ENCODE measurements at regions not wholly inside any gene's neighbourhood (a gene's known extent, or its start where the extent isn't known, plus 50 kb on each side); places are given as distances from the start of the nearest gene placed in this dataset.
A peak's percentile ranks its signal among the peaks of the same experiment; 100 is the strongest.

- intact Hi-C loops (cut with DNase I) = loop anchor here (5.0 kb wide), 2 partner anchors 34 to 61 kb away; no protein-coding TSS in a partner anchor
- peak in 6 of 10 donors; percentile 6 to 55 (median 30) for DNase-seq
Measured at GRCh38 chr22:46072981-46073682, 77.2 kb upstream of the PPARA start.

DNA sequence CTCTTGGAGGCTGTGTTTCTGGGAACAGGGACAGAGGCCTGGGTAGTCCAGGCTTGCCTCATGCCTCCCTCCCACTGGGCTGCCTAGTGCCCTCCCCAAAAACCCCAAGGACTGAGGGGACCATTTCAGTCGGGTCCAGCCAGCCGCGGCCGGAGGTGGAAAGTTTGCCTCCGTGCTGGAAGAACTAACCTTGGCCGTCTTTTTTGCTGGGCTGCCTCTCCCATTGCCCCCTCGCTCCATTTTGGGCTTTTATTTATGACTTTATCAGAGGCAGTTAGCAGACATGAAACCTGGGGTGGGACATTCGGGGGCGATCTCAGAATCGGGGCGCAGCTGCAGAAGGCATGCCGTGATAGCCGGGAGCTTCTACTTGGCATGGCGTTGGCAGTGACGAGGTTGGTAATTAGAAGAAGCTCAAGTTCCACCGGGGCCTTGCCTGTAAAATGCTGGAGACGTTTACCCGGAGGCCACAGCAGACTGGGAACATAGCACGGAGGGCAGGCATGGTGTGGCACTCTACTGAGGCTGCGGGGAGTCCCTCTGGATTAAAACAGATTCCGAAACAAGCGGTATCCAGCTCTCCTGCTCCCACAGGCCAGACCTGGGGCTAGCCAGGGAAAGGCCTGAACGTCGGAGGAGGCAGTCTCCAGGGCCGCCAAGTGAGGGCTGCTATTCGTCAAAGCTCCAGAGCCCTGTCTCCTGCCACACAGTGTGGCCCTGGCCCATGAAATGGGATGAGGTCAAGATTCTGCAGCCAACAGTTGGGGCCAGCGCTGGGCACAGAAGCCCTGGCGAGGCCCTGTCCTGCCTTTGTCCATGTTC is 76.4 kb upstream of the PPARA start:
- intact Hi-C loops (cut with DNase I) = loop anchor here (5.0 kb wide), 2 partner anchors 33 to 62 kb away; no protein-coding TSS in a partner anchor
- DNase-seq = peak in 9 of 10 donors; percentile 35 to 91 (median 58)

DNA sequence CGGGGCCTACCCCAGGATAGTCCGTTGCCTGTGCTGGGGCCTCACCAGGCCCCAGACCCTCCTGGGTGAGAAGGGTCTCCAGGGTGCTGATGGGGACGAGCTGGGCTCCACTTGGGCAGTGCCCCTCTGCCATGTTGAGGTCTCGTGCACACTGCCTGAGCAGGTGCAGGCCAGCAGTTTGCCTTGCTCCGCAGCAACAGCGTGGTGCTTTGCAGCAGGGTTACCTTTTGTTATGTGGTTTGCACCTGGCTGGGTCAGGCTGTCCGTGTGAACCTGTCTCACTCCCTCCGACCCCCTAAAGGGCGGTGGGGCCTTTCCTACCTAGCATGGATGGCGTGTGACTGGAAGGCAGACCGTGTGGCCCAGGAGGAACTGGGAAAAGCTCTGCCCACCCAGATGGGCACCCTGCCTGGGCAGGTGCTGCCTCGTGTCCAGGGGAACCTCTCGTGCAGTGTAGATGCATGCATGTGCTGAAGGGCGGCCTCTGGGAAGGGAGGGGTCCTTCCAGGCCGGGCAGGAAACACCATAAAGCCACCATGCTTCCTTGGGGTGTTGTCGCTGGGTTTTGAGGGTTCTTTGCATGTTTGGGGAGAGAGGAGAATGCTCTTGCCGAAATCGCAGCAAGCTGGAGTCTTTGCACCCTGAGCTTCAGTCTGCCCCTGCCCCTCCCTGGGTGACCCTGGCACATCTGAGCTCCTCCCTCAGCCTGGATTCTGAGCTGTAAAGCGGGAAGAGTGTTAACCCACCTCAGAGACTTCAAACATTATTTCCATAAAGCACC is 75.4 kb upstream of the PPARA start:
- intact Hi-C loops (cut with DNase I) = loop anchor here (5.0 kb wide), 2 partner anchors 32 to 63 kb away; no protein-coding TSS in a partner anchor
- peak; percentile 6 to 77 (median 18) for DNase-seq

DNA sequence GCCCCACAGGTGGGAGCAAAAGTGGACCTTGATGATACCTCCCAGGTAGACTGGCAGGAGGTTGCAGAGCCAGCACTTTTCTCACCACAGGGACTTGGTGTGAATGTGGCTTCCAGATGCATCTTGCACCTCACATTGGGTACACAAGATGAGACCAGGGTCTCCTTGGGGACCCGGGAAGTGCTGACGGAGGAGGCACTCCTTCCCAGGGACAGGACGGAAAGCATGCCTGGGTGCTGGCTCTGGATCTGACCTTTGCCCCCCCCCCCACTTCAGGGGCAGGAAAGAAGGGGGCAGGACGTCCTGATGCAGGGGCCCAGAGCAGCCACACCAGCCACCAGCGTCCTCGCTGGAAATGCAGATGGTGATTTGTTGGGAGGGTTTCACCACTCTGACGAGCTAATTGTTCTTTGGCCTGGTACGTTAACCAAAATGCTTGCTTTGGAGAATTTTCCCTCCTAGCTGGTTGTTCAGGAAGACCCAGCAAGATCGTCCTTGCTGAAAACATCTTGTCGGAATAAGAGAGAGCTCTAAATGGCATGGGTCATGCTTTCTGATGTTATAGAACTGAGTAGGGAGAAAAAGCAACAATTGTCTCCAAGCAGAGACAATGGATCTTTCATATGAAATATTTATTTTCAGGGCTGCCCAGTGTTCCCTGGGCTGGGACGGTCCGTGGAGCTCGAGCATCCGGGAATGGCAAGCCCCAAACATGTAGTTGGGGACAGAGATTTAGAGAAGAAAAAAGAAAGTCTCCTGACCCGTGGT is 74.4 kb upstream of the PPARA start:
- intact Hi-C loops (cut with DNase I) = no loop called here
- DNase-seq = peak; percentile 11 to 92 (median 58)

DNA sequence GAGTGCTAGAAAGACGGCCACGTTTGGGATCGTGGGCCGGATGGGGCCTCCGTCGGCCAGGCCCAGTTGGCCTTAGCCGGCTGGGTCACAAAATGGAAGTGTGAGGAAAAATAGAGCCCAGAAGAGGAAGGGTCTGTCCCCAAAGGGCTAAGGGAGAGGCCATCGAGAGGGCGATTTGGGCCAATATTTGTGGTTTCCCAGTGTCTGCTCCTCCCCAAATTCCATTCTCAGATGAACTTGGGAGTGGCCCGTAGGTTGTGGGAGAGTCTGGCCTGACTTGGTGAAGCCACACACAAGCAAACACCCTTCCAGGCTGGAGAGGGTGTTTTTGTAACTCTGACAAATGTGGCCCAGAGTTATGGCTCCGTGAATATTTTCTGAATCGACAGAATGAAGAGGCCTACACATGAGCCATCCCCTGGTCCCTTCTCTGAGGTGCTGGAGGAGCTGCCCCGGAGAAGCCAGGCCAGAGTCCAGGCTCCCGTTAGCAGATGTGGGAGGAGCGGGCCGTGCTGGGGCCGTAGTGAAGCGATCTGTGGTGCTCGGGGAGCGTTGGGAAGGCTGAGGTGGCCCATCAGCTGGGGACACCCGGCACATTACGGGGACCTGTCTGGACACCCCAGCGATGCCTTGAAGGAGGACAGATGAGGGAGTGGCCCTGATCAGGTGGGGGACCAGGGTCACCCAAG is 73.5 kb upstream of the PPARA start:
- intact Hi-C loops (cut with DNase I) = no loop called here
- peak; percentile 9 to 90 (median 35) for DNase-seq

GRCh38 chr22:46077669-46078099 is 72.6 kb upstream of the PPARA start:
- intact Hi-C loops (cut with DNase I) = no loop called here
- peak; percentile 5 to 47 (median 13) for DNase-seq

DNA sequence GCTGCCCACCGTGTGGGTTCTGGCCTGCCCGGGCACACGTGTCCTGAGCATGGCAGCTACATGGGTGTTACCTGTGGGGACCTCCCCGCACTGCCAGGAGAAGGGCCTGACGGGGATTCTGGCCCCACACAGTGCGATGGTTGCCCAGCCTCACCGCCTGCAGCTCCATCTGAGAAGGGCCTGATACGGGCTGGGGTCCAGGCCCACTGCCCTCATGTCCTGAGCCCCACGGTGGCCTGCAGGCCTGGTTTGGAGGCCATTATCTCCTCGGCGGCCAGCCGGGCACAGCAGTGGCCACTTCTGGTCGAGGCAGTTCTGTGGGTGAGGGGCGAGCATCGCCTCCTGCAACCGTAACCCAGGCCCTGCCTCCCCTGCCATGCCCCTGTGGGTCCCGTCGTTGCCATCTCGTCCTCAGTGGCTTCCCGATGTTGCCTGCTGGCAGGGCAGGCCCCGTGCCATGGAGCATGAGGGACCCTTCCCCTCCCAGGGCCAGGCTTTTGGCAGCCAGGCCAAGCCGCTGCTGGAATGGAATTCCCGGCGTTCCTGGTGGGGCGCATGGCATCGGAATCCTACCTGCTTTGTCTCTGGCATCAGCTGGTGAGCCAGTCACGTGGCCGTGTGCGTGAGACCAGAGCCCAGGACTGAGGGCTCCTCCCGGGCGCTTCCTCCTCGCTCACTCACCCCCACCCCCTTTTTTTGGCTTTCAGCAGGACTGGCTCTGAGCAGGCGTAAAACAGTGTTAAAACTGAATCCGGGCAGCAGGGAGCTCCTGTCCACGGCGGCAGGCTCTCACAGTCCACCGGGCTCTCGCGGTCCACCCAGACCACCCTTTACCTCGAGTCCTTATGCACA is 71.9 kb upstream of the PPARA start:
- intact Hi-C loops (cut with DNase I) = no loop called here
- peak in 9 of 10 donors; percentile 51 to 96 (median 83) for DNase-seq

- peak in 4 of 10 donors; percentile 4 to 24 (median 8) for DNase-seq
- intact Hi-C loops (cut with DNase I) = no loop called here
Measured at GRCh38 chr22:46079093-46079860, 71.0 kb upstream of the PPARA start.

DNA sequence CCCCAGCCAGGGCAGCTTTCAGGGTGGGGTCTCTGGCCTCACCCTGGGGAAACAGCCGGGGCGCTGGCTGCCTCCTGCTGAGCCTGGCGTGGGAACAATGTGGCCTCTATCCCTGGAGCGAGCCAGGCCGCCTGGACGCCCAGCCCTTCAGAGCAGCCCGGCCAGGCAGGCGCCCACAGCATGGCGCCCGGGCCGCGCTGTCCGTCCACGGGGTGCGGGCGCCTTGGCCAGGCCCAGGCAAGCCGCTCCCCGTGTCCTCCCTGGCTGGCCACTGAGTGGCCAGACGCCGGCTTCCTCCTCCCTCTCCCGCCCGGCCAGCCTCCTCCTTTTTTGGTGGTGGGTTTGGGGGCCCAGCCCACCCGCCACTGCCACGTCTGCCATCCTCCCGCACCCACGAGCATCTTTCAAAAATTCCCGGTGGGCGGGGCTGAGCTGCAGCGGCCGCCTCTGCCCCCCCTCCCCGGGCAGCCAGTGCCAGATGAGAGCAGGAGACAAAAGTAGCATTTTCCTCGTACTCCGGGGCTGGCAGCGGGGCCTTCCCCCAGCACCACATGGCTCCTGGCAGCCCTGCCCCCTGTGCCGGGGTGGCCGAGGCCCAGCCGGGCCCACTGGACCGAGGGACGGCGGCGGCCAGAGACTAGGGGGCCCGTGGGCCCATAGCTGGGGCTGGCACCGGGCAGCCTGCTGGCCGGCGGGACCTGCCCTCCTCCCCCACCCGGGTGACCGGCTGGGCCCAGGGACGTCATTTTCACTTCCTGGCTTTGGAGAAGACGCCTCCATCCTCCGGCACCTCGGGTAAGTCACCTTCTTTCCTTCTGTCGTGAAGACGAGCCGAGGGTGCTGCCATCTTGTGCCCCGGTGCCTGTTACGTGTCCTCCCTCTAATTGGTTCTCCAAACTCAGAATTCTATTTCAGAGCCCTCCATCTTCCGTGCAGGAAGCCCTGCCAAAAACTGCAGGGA is 70.2 kb upstream of the PPARA start:
- DNase-seq = peak; percentile 85 to 98 (median 90)
- intact Hi-C loops (cut with DNase I) = no loop called here

GRCh38 chr22:46081036-46081830 is 69.1 kb upstream of the PPARA start:
- DNase-seq = peak; percentile 40 to 92 (median 62)

DNA sequence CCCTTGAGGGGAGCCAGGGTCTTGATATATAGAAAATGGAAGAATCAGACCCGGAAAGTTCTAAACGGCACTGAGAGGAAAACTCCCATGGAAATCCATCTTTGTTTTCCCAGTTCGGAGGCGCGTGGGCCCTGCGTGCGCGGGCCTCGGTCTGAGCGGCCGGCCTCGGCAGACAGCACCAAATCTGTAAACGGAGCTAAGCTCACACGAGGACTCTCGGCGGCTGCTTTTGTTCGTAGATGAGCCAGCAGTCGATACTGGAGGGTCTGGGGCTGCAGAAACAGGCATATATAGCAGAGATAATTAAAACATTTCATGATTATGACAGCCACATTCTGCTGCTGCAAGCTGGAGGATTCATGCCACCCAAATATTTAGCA is 68.5 kb upstream of the PPARA start:
- intact Hi-C loops (cut with DNase I) = no loop called here

More at GRCh38 chr22:46081036-46081830, 69.1 kb upstream of the PPARA start:
- intact Hi-C loops (cut with DNase I) = no loop called here

GRCh38 chr22:46082633-46083032 is 67.7 kb upstream of the PPARA start:
- peak in 8 of 10 donors; percentile 4 to 82 (median 20) for DNase-seq
- intact Hi-C loops (cut with DNase I) = no loop called here

More for the DNA sequence above, 68.5 kb upstream of the PPARA start:
- DNase-seq = peak in 9 of 10 donors; percentile 26 to 88 (median 42)

DNA sequence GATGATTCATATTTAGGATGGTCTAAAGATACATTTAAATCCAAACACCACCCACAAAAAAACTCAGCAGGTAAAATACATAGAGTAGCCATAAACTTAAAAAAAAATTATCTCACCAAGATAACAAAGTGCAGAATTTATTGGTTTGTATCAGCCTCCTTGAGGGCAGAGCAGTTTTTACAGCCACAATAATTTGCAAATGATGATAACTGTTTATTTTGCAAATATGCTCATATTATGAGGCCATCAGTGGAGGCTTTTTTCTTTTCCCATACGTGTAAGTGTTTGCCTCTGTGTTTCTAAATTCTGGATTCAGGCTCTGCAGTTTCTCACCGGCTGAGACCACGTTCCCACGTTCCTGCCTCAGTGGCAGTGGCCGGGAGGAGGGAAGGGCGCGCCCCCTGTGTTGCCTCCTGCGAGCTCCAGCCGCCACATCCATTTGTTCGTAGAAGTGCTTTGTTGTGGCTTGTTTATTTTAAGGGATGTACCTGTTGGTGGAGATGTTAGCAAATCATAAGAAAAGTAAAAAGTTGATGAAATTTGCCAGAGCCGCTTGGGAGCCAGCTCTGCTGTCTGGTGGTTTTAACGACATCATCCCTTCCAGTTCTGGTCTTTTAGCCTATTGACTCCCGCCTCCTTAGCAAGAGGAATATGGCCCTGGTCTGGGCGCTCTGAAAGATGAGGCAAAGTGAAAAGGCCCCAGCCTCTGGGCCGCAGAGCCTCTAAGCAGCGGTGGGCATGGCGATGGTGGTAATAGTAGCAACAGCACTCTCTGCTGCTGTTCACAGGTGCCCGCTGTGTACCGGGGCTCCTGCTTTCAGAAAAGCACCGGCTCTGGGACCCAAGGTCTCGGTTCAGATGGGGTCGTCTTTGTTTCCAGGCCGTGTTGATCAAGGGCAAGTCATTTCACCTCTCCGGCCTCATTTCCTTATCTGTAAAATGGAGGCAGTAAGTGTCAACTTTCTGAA is 66.7 kb upstream of the PPARA start:
- intact Hi-C loops (cut with DNase I) = no loop called here
- DNase-seq = peak in 9 of 10 donors; percentile 5 to 78 (median 19)

DNA sequence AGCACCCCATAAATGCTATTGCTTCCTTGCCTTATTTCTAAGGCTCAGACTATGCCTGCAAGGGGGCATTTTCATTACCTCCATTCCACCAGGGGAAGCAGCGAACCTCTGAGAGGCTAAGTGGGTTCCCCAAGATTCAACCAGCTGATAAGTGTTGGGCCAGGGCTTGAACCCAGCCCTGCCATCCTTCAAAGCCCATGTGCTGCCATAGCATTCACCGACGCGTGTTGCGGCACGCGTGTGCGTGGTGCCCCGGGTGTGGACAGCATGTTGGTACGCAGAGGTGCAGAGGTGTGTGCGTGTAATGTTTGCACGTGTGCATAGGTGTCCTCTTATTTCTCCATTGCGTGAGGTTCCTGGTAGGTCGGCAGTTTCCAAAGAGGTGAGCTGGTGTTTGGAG is 66.0 kb upstream of the PPARA start:
- DNase-seq = peak in 3 of 10 donors; percentile 15 to 63 (median 54)
- intact Hi-C loops (cut with DNase I) = no loop called here

Measured in posterior cingulate gyrus (tissue), 11 donors.